Activated T-helper 17 cell treated with anti-CD3 and anti-CD28 coated beads, Interleukin-2, amount 50 U/mL, for 72 hours (primary cell): ENCODE measurements at regions not wholly inside any gene's neighbourhood (a gene's known extent, or its start where the extent isn't known, plus 50 kb on each side); places are given as distances from the start of the nearest gene placed in this dataset.
"Not testable (repeated sequence)": the region's sequence is repeated elsewhere in the genome, so short reads cannot be mapped to it uniquely, and the experiment has no call there.

Experiments
- ATAC-seq: fragments of 150-1000 bp; cut with Tn5 transposase; replicated peaks from 2 replicates; pipeline ENCODE4 v1.10.0; 2021; ENCODE audit warnings: mild to moderate bottlenecking, moderate library complexity
- H3K27ac Mint-ChIP-seq: one replicate; pipeline ENCODE4 v1.8.0; 2022; ENCODE audit warnings: mixed read lengths
- H3K27me3 Mint-ChIP-seq: one replicate; pipeline ENCODE4 v1.8.0; 2022; ENCODE audit warnings: mixed read lengths
- H3K36me3 Mint-ChIP-seq: one replicate; pipeline ENCODE4 v1.8.0; 2022; ENCODE audit warnings: low read depth, mild to moderate bottlenecking, mixed read lengths
- H3K4me1 Mint-ChIP-seq: one replicate; pipeline ENCODE4 v1.8.0; 2022; ENCODE audit warnings: mixed read lengths
- H3K4me3 Mint-ChIP-seq: one replicate; pipeline ENCODE4 v1.8.0; 2022; ENCODE audit warnings: mild to moderate bottlenecking, mixed read lengths
- H3K9me3 Mint-ChIP-seq: one replicate; pipeline ENCODE4 v1.8.0; 2022; ENCODE audit warnings: mixed read lengths

GRCh38 chr5:7221041-7221440 is 174.9 kb upstream of the ADCY2 start:
- Mint-ChIP-seq H3K4me1 (no peaks in the 10 kb centered on the region), H3K27ac (no peak overlapping the region), H3K36me3 (no peaks in the 10 kb centered on the region), H3K27me3 (no peaks in the 10 kb centered on the region), H3K9me3 (no peaks in the 10 kb centered on the region), H3K4me3 (no peak overlapping the region)
- no peak for ATAC-seq

DNA sequence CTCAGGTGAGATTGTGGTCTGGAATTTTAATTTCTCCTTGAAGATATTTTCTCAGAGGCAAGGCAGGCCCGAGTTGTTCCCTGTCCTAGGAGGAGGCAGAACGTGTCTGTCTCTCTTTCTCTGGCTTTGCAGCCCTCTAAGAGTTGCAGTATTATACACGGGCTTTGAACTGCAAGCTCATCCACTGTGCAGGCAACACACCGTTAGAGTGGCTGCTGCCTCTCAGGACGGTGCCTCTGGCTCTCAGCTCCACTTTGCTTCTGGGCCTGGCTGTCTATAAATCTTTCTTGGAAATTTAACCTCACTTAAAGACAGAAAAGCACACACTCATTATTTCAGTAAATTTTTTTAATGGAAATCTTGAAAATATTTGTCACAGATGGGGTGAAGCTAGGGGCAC is 170.1 kb upstream of the ADCY2 start:
- H3K36me3 Mint-ChIP-seq = no peaks in the 10 kb centered on the region
- H3K9me3 Mint-ChIP-seq = no peaks in the 10 kb centered on the region
- no peak overlapping the region for H3K27ac Mint-ChIP-seq
- H3K4me1 Mint-ChIP-seq = no peaks in the 10 kb centered on the region
- H3K27me3 Mint-ChIP-seq = peaks cover 9% of the 10 kb centered on the region
- H3K4me3 Mint-ChIP-seq = no peak overlapping the region
- ATAC-seq = no peak

DNA sequence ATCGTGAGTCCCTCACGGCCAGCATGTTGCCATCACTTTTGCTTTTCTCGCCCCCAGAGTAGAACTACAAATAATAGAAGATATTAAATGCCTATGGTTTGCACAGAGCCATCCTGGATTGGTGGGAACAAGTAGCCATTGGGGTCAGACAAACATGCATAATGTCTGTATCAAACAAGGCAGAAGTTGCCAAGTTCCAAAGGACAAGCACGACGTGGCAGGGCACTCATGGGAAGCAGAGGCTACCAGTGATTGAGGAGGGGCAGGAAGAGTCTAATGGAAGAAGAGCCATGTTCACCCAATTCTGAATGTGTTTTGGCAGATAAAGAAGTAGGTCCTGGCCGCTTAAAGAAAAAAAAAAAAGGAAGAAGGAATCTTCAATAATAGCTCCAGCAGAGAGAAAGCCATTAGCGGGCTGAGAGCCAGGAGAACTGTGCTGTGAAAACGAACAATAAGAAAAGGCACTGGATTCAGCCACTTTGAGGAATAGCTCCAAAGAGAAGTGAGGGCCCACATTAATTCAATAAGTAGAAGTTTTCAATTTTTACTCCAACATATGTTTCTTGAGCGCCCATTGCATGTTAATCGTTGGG is 153.7 kb upstream of the ADCY2 start:
- H3K27me3 Mint-ChIP-seq = peaks cover 4% of the 10 kb centered on the region
- H3K4me3 Mint-ChIP-seq = no peak overlapping the region
- no peak for ATAC-seq
- H3K36me3 Mint-ChIP-seq = no peaks in the 10 kb centered on the region
- H3K4me1 Mint-ChIP-seq = no peaks in the 10 kb centered on the region
- no peak overlapping the region for H3K27ac Mint-ChIP-seq
- H3K9me3 Mint-ChIP-seq = peaks cover 2% of the 10 kb centered on the region

GRCh38 chr5:7244208-7244607 is 151.7 kb upstream of the ADCY2 start:
- H3K4me3 Mint-ChIP-seq = no peak overlapping the region
- no peaks in the 10 kb centered on the region for H3K9me3 Mint-ChIP-seq
- H3K27ac Mint-ChIP-seq = no peak overlapping the region
- ATAC-seq = no peak
- no peaks in the 10 kb centered on the region for H3K4me1 Mint-ChIP-seq
- H3K36me3 Mint-ChIP-seq = no peaks in the 10 kb centered on the region
- peaks cover 4% of the 10 kb centered on the region for H3K27me3 Mint-ChIP-seq

- no peak overlapping the region for H3K4me3 Mint-ChIP-seq
- no peaks in the 10 kb centered on the region for H3K36me3 Mint-ChIP-seq
- peaks cover 4% of the 10 kb centered on the region for H3K27me3 Mint-ChIP-seq
- ATAC-seq = no peak
- H3K4me1 Mint-ChIP-seq = no peaks in the 10 kb centered on the region
- H3K27ac Mint-ChIP-seq = no peak overlapping the region
- H3K9me3 Mint-ChIP-seq = no peaks in the 10 kb centered on the region
These were observed 150.8 kb upstream of the ADCY2 start for GRCh38 chr5:7245121-7245651.

- H3K9me3 Mint-ChIP-seq = no peaks in the 10 kb centered on the region
- H3K4me3 Mint-ChIP-seq = no peak overlapping the region
- no peak overlapping the region for H3K27ac Mint-ChIP-seq
- peaks cover 4% of the 10 kb centered on the region for H3K27me3 Mint-ChIP-seq
- H3K36me3 Mint-ChIP-seq = no peaks in the 10 kb centered on the region
- H3K4me1 Mint-ChIP-seq = no peaks in the 10 kb centered on the region
- no peak for ATAC-seq
These were observed 149.7 kb upstream of the ADCY2 start for GRCh38 chr5:7246287-7246686.

DNA sequence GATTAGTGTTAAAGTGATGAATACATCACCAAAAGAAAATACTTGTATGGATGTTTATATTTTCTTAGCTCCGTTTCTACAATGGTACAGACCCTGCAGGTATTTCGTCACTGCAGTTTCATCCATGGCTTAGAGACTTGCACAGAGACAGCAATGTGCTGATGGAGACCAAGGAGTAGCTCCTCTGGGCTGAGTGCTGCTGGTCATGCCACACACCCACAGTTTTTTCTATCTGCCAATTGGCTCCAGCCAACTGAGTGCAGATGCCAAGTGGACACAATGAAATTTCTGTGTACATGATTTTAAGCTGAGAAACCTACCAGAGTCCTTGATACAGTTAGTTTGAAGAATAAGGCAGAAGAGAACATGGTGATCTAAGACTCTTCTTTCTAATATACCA is 145.9 kb upstream of the ADCY2 start:
- Mint-ChIP-seq H3K36me3 (no peaks in the 10 kb centered on the region), H3K9me3 (no peaks in the 10 kb centered on the region), H3K27me3 (peaks cover 4% of the 10 kb centered on the region), H3K4me3 (no peak overlapping the region), H3K4me1 (no peaks in the 10 kb centered on the region), H3K27ac (no peak overlapping the region)
- no peak for ATAC-seq

DNA sequence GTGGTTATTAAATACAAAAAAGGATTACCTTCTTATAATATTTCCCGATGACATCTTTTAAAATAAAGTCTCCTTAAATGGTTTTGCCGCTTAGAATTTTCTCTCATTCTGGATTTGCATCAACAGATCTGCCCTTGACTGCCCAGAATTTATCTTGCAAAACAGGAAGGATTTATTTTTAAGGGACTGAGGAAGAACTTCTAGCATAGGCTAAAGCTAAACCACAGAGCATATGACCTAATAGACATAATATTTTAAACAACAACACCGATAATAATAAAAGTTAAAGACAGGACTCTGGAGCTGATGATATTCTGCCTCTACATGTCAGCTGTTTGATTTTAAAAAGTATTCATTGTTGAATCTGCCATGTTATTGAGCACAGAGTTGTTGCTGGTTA is 145.3 kb upstream of the ADCY2 start:
- Mint-ChIP-seq H3K27me3 (peaks cover 4% of the 10 kb centered on the region), H3K4me3 (no peak overlapping the region), H3K4me1 (no peaks in the 10 kb centered on the region), H3K27ac (no peak overlapping the region), H3K36me3 (no peaks in the 10 kb centered on the region), H3K9me3 (no peaks in the 10 kb centered on the region)
- ATAC-seq = no peak

DNA sequence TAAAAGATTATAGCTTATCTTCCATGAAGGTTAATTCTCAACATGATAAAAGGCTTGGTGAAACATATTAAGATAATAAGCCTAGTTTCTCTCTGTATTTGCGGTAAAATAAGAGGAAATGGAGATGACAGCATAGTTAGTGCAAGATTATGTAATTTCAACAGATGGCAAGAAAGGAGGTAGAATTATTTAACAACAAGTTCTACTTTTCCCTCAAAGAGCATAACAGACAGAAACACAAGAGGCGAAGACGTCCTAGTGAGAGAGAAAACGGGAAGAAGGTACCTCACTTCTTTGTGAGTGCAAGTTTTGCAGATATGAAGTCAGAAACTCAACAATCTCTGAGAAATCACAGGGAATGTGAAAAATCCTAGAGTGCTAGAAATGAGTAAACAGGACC is 144.8 kb upstream of the ADCY2 start:
- Mint-ChIP-seq H3K36me3 (no peaks in the 10 kb centered on the region), H3K4me3 (no peak overlapping the region), H3K4me1 (no peaks in the 10 kb centered on the region), H3K27me3 (peaks cover 4% of the 10 kb centered on the region), H3K27ac (no peak overlapping the region), H3K9me3 (no peaks in the 10 kb centered on the region)
- no peak for ATAC-seq

DNA sequence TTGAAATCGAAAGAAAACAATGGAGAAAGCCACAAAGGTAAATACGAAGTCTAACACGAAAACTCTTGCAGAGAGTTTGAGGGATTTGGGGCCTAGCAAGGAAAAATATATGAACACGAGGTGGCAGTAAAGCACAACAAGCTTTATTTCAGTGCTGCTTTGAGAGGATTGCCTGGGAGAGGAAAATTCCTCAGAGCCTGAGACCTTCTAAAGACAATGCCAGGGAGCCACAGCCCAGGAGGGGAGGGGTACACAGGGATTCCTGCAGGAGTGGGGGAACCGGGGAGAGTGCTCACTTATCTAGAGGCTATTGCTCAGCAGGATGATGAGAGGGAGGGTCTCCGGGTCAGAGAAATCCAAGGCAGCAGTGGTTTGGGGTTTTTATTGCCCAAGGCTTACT is 134.9 kb upstream of the ADCY2 start:
- no peak overlapping the region for H3K4me3 Mint-ChIP-seq
- H3K9me3 Mint-ChIP-seq = no peaks in the 10 kb centered on the region
- ATAC-seq = no peak
- H3K4me1 Mint-ChIP-seq = no peaks in the 10 kb centered on the region
- H3K27me3 Mint-ChIP-seq = peaks cover 13% of the 10 kb centered on the region
- H3K36me3 Mint-ChIP-seq = no peaks in the 10 kb centered on the region
- no peak overlapping the region for H3K27ac Mint-ChIP-seq

GRCh38 chr5:7261900-7262299 is 134.0 kb upstream of the ADCY2 start:
- Mint-ChIP-seq H3K4me1 (no peaks in the 10 kb centered on the region), H3K27me3 (peaks cover 11% of the 10 kb centered on the region), H3K9me3 (no peaks in the 10 kb centered on the region), H3K27ac (no peak overlapping the region), H3K4me3 (no peak overlapping the region), H3K36me3 (no peaks in the 10 kb centered on the region)
- ATAC-seq = no peak

GRCh38 chr5:7263398-7264015 is 132.4 kb upstream of the ADCY2 start:
- H3K4me1 Mint-ChIP-seq, H3K4me3 Mint-ChIP-seq, H3K36me3 Mint-ChIP-seq, ATAC-seq, H3K27ac Mint-ChIP-seq, H3K9me3 Mint-ChIP-seq: not testable (repeated sequence)
- H3K27me3 Mint-ChIP-seq = peaks cover 17% of the 10 kb centered on the region

GRCh38 chr5:7265776-7266175 is 130.2 kb upstream of the ADCY2 start:
- H3K9me3 Mint-ChIP-seq, H3K4me1 Mint-ChIP-seq, ATAC-seq, H3K36me3 Mint-ChIP-seq, H3K4me3 Mint-ChIP-seq, H3K27ac Mint-ChIP-seq: not testable (repeated sequence)
- peaks cover 18% of the 10 kb centered on the region for H3K27me3 Mint-ChIP-seq

DNA sequence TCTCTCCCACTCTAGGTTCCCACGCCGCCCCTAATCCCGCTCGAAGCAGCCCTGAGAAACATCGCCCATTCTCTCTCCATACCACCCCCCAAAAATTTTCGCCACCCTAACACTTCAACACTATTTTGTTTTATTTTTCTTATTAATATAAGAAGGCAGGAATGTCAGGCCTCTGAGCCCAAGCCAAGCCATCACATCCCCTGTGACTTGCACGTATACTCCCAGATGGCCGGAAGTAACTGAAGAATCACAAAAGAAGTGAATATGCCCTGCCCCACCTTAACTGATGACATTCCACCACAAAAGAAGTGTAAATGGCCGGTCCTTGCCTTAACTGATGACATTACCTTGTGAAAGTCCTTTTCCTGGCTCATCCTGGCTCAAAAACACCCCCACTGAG is 127.2 kb upstream of the ADCY2 start:
- not testable (repeated sequence) for H3K36me3 Mint-ChIP-seq, ATAC-seq, H3K4me3 Mint-ChIP-seq, H3K9me3 Mint-ChIP-seq, H3K27ac Mint-ChIP-seq, H3K4me1 Mint-ChIP-seq
- H3K27me3 Mint-ChIP-seq = peaks cover 18% of the 10 kb centered on the region

DNA sequence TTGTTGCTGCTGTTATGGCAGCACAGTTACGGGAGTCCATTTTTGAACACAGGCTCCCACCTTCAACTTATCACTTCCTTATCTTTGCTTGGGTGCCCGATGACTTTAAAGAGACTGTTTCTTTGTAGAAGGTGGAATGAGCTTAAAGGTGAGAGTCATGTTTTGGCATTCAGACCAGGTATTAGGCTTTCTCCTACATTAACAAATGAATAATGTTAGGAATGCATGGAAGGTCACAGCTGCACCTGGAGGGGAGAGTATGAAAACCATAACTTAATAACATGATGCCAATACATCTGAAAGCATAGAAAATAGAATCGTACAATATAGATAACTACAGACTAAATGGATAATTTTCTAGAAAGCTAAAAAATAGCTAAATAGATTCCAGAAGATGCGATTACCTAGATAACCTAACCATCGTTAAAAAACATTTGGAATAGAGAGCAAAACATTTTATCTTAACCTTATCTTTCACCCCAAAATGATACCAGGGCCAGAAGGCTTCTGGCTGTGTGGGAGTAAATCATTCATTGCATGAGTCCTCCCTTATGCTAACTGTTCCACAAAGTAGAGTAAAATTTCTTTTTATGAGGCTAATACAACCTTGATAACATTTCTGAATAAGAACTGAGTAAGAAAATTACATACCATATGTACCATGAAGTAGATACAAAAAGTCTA is 126.2 kb upstream of the ADCY2 start:
- no peak overlapping the region for H3K4me3 Mint-ChIP-seq
- no peak for ATAC-seq

More for the DNA sequence above, 126.2 kb upstream of the ADCY2 start:
- Mint-ChIP-seq H3K4me1 (no peaks in the 10 kb centered on the region), H3K27ac (no peak overlapping the region), H3K36me3 (no peaks in the 10 kb centered on the region), H3K9me3 (peaks cover 3% of the 10 kb centered on the region), H3K27me3 (peaks cover 13% of the 10 kb centered on the region)
